KMS-11 (cell line): ENCODE measurements at regions not wholly inside any gene's neighbourhood (a gene's known extent, or its start where the extent isn't known, plus 50 kb on each side); places are given as distances from the start of the nearest gene placed in this dataset.

Experiments
- H2AFZ ChIP-seq: fragments of 200-600 bp; sonication (generic); 2 replicates; pipeline ENCODE4 v1.6.1; 2016; ENCODE audit warnings: antibody characterized with exemption, mixed run types, low read depth
- H3K27ac ChIP-seq: fragments of 200-600 bp; sonication (generic); 2 replicates; pipeline ENCODE4 v1.6.1; 2016; ENCODE audit warnings: mild to moderate bottlenecking, mixed run types
- H3K27me3 ChIP-seq: fragments of 200-600 bp; sonication (generic); 2 replicates; pipeline ENCODE4 v1.6.1; 2017; ENCODE audit warnings: mild to moderate bottlenecking, low read depth, mixed run types, moderate library complexity; ENCODE audit not compliant: insufficient read depth
- H3K36me3 ChIP-seq: fragments of 200-600 bp; sonication (generic); 2 replicates; pipeline ENCODE4 v1.6.1; 2017; ENCODE audit warnings: mild to moderate bottlenecking, mixed run types; ENCODE audit not compliant: insufficient read depth
- H3K4me1 ChIP-seq: fragments of 200-600 bp; sonication (generic); 2 replicates; pipeline ENCODE4 v1.6.1; 2016; ENCODE audit warnings: mild to moderate bottlenecking, low read depth, mixed run types; ENCODE audit not compliant: poor library complexity, severe bottlenecking
- H3K4me2 ChIP-seq: fragments of 200-600 bp; sonication (generic); 2 replicates; pipeline ENCODE4 v1.7.0; 2016; ENCODE audit warnings: mild to moderate bottlenecking, mixed run types
- H3K4me3 ChIP-seq: fragments of 200-600 bp; sonication (generic); IDR thresholded peaks from 2 replicates; pipeline ENCODE4 v1.6.1; 2017; ENCODE audit warnings: low read depth, low read length, mixed read lengths; ENCODE audit not compliant: insufficient read depth
- H3K79me2 ChIP-seq: fragments of 200-600 bp; sonication (generic); 2 replicates; pipeline ENCODE4 v1.6.1; 2016; ENCODE audit warnings: low read depth, mixed run types; ENCODE audit not compliant: insufficient read depth
- H3K9ac ChIP-seq: fragments of 200-600 bp; sonication (generic); 2 replicates; pipeline ENCODE4 v1.6.1; 2016; ENCODE audit warnings: mild to moderate bottlenecking, mixed run types
- H4K20me1 ChIP-seq: fragments of 200-600 bp; sonication (generic); 2 replicates; pipeline ENCODE4 v1.6.1; 2016; ENCODE audit warnings: mild to moderate bottlenecking, mixed run types; ENCODE audit not compliant: insufficient read depth
- CTCF ChIP-seq: fragments of 200-600 bp; sonication (generic); conservative IDR thresholded peaks from 2 replicates; pipeline ENCODE4 v1.6.1; 2017; ENCODE audit warnings: low read depth, mild to moderate bottlenecking, antibody characterized with exemption, low read length, moderate library complexity, mixed read lengths

- H2AFZ ChIP-seq = no peak overlapping the region
- no peak overlapping the region for H3K4me3 ChIP-seq
- H3K27me3 ChIP-seq = no peaks in the 10 kb centered on the region
- H3K4me2 ChIP-seq = no peak overlapping the region
- H4K20me1 ChIP-seq = no peaks in the 10 kb centered on the region
- TF ChIP-seq CTCF = no peak
- H3K36me3 ChIP-seq = no peaks in the 10 kb centered on the region
- H3K27ac ChIP-seq = no peak overlapping the region
- no peak overlapping the region for H3K9ac ChIP-seq
- no peaks in the 10 kb centered on the region for H3K79me2 ChIP-seq
- H3K4me1 ChIP-seq = no peaks in the 10 kb centered on the region
These were observed 157.2 kb upstream of the NOCT start for GRCh38 chr4:138858419-138858818.

DNA sequence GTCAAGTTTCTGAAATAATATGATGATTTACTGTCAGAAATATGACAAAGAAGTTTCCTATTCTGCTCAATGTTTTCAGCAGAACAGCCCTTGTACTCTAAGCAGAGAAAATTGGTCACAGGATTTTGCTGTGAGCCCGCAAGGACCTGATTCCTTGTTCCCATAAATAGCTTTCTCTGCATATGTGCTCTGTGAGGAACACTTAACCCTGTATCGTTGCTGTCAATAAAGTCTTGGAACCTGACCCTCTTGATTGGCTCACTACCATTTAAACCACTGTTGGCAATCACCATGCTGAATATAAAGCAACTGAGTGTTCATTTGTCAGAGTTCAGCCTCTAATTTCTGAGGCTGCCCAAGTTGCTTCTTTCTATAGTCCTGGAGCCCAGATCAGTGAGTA lies 158.2 kb upstream of the NOCT start:
- Histone ChIP-seq H4K20me1 (no peaks in the 10 kb centered on the region), H3K36me3 (no peaks in the 10 kb centered on the region), H3K4me1 (no peaks in the 10 kb centered on the region), H3K27me3 (no peaks in the 10 kb centered on the region), H3K4me2 (no peak overlapping the region), H3K4me3 (no peak overlapping the region), H3K9ac (no peak overlapping the region), H3K79me2 (no peaks in the 10 kb centered on the region), H2AFZ (no peak overlapping the region), H3K27ac (no peak overlapping the region)
- no peak for TF ChIP-seq CTCF

DNA sequence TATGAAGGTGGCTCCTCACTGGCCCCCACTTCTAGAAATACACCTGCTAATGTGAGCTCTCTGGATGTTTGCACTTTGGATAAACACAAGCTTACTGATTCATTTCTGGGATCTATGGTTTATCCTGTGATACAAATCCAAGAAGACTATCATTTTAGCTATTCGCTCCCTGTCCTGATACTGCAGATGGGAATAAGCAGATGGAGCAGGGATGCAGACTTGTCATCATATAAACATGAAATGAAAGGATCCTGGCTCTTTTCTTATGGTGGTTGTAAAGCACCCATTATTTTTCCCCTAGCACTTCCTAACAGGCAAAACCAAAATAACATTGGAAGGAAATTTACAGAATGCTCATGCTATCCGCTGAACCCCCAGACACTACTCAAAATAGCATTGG lies 162.9 kb upstream of the NOCT start:
- no peaks in the 10 kb centered on the region for H3K36me3 ChIP-seq
- no peak for TF ChIP-seq CTCF
- H2AFZ ChIP-seq = no peak overlapping the region
- H3K27me3 ChIP-seq = no peaks in the 10 kb centered on the region
- H3K9ac ChIP-seq = no peak overlapping the region
- no peak overlapping the region for H3K4me3 ChIP-seq
- H3K79me2 ChIP-seq = no peaks in the 10 kb centered on the region
- H3K27ac ChIP-seq = no peak overlapping the region
- no peak overlapping the region for H3K4me2 ChIP-seq
- no peaks in the 10 kb centered on the region for H4K20me1 ChIP-seq
- H3K4me1 ChIP-seq = no peaks in the 10 kb centered on the region

- no peak overlapping the region for H3K4me2 ChIP-seq
- no peak overlapping the region for H3K4me3 ChIP-seq
These were observed 163.9 kb upstream of the NOCT start for GRCh38 chr4:138851391-138852335.

More at GRCh38 chr4:138851391-138852335, 163.9 kb upstream of the NOCT start:
- no peaks in the 10 kb centered on the region for H3K36me3 ChIP-seq
- H3K27me3 ChIP-seq = no peaks in the 10 kb centered on the region
- H2AFZ ChIP-seq = no peak overlapping the region
- no peaks in the 10 kb centered on the region for H3K4me1 ChIP-seq
- no peak overlapping the region for H3K27ac ChIP-seq
- no peak overlapping the region for H3K9ac ChIP-seq
- no peak for TF ChIP-seq CTCF
- H4K20me1 ChIP-seq = no peaks in the 10 kb centered on the region
- H3K79me2 ChIP-seq = no peaks in the 10 kb centered on the region
